RWPE2 (cell line): ENCODE measurements at regions not wholly inside any gene's neighbourhood (a gene's known extent, or its start where the extent isn't known, plus 50 kb on each side); places are given as distances from the start of the nearest gene placed in this dataset.

Experiments used
- ATAC-seq: fragments of 200-7000 bp; cut with Tn5 transposase; 3 replicates; pipeline ENCODE4 v1.9.1; 2021; ENCODE audit warnings: low read depth
- DNase-seq: peaks from one replicate; pipeline ENCODE4 v3.0.0-alpha.2; 2020; ENCODE audit warnings: low spot score
- H3K27ac ChIP-seq: fragments of 450-650 bp; 2 replicates; pipeline ENCODE4 v1.5.1; 2017; ENCODE audit warnings: mild to moderate bottlenecking; ENCODE audit not compliant: poor library complexity, severe bottlenecking
- H3K27me3 ChIP-seq: fragments of 250-450 bp; sonication (Bioruptor Pico); 2 replicates; pipeline ENCODE4 v1.5.1; 2021; ENCODE audit warnings: mild to moderate bottlenecking, moderate library complexity; ENCODE audit not compliant: insufficient read depth, poor library complexity, severe bottlenecking
- H3K36me3 ChIP-seq: fragments of 250-450 bp; sonication (Bioruptor Pico); 2 replicates; pipeline ENCODE4 v1.5.1; 2020; ENCODE audit warnings: low read depth, mild to moderate bottlenecking, moderate library complexity
- H3K4me1 ChIP-seq: fragments of 250-450 bp; sonication (Bioruptor Pico); 2 replicates; pipeline ENCODE4 v1.5.1; 2021; ENCODE audit warnings: mild to moderate bottlenecking, moderate library complexity; ENCODE audit not compliant: insufficient read depth, poor library complexity, severe bottlenecking
- H3K4me3 ChIP-seq: fragments of 250-450 bp; sonication (Bioruptor Pico); 2 replicates; pipeline ENCODE4 v1.5.1; 2021; ENCODE audit warnings: mild to moderate bottlenecking, moderate library complexity; ENCODE audit not compliant: severe bottlenecking
- H3K9me3 ChIP-seq: fragments of 250-450 bp; sonication (Bioruptor Pico); 2 replicates; pipeline ENCODE4 v1.5.1; 2021; ENCODE audit warnings: mild to moderate bottlenecking, moderate library complexity; ENCODE audit not compliant: severe bottlenecking
- TF ChIP-seq, protein P1 (sequence below): fragments of 450-650 bp; IDR thresholded peaks from one replicate; pipeline ENCODE4 v1.5.1; 2017; ENCODE audit warnings: mild to moderate bottlenecking, moderate library complexity; ENCODE audit not compliant: poor library complexity, severe bottlenecking

DNA sequence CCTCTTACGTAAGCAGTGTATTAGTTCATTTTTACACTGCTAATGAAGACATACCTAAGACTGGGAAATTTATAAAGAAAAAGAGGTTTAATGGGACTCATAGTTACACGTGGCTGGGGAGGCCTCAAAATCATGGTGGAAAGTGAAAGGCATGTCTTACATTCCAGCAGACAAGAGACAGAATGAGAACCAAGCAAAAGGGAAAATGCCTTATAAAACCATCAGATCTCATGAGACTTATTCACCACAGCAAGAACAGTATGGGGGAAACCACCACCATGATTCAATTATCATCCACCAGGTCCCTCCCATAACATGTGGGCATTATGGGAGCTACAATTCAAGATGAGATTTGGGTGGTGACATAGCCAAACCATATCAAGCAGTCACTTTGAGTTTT, 126.3 kb upstream of the CXCL12 start:
- TF ChIP-seq, protein P1, sequence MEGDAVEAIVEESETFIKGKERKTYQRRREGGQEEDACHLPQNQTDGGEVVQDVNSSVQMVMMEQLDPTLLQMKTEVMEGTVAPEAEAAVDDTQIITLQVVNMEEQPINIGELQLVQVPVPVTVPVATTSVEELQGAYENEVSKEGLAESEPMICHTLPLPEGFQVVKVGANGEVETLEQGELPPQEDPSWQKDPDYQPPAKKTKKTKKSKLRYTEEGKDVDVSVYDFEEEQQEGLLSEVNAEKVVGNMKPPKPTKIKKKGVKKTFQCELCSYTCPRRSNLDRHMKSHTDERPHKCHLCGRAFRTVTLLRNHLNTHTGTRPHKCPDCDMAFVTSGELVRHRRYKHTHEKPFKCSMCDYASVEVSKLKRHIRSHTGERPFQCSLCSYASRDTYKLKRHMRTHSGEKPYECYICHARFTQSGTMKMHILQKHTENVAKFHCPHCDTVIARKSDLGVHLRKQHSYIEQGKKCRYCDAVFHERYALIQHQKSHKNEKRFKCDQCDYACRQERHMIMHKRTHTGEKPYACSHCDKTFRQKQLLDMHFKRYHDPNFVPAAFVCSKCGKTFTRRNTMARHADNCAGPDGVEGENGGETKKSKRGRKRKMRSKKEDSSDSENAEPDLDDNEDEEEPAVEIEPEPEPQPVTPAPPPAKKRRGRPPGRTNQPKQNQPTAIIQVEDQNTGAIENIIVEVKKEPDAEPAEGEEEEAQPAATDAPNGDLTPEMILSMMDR: no peak
- no peak overlapping the region for H3K4me3 ChIP-seq
- ATAC-seq (no peak), DNase-seq (no peak)
- H3K4me1 ChIP-seq: no peaks in the 10 kb centered on the region
- peaks cover 2% of the 10 kb centered on the region for H3K9me3 ChIP-seq
- peak overlapping the region; percentile 44 for H3K27ac ChIP-seq
- H3K27me3 ChIP-seq: no peaks in the 10 kb centered on the region
- no peaks in the 10 kb centered on the region for H3K36me3 ChIP-seq

DNA sequence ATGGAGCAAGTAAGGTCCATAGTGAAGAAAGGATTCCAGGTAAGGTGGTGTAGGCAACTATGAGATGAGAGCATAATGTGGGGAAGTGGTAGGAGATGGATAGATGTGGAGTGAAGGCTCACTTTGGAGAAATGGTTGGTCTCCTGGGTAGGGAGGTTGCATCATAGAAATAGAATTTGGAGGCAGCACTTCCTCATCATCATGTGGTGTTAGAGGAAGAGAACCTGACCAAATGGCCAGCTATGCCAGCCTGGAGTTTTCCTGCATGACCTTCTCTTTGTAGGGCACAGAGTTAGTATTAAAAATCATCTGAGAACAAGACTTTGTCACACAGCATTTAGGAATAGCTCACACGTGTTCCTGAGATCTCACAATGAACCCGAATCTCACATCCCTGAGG, 126.7 kb upstream of the CXCL12 start:
- Histone ChIP-seq H3K27ac (peak overlapping the region; percentile 44), H3K9me3 (peaks cover 2% of the 10 kb centered on the region), H3K27me3 (no peaks in the 10 kb centered on the region), H3K4me3 (no peak overlapping the region), H3K4me1 (no peaks in the 10 kb centered on the region), H3K36me3 (no peaks in the 10 kb centered on the region)
- DNase-seq: no peak
- TF ChIP-seq, protein P1: no peak
- ATAC-seq: no peak

DNA sequence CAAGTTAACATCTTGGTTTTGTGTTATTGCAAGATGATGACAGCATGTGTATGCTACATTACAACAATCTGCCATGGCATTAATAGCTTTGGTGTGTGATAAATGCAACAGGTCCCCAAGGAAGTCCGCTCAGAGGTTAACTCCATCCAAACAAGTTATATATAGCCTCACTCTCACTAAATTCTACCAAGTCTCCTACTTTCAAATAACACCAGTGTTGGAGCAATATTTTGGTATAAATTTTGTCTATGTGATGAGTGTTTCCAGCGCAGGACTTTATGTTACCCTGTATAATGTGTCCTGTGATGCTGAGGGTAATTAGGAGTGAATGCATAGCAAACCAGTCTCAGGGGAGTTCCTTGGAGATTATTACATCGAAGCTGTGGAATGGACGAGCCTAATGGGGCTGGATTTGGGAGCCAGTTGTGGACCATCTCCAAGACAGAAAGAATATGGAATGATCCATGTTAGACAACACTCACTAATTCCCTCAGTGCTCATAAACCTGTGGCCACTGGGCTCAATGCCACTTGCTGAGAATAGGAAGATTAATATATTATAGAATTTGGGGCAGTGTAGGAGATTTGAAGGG, 127.6 kb upstream of the CXCL12 start:
- no peak overlapping the region for H3K4me3 ChIP-seq
- no peaks in the 10 kb centered on the region for H3K4me1 ChIP-seq
- peaks cover 4% of the 10 kb centered on the region for H3K9me3 ChIP-seq
- TF ChIP-seq, protein P1: no peak
- no peaks in the 10 kb centered on the region for H3K27me3 ChIP-seq
- no peaks in the 10 kb centered on the region for H3K36me3 ChIP-seq
- no peak overlapping the region for H3K27ac ChIP-seq
- no peak for ATAC-seq
- no peak for DNase-seq

DNA sequence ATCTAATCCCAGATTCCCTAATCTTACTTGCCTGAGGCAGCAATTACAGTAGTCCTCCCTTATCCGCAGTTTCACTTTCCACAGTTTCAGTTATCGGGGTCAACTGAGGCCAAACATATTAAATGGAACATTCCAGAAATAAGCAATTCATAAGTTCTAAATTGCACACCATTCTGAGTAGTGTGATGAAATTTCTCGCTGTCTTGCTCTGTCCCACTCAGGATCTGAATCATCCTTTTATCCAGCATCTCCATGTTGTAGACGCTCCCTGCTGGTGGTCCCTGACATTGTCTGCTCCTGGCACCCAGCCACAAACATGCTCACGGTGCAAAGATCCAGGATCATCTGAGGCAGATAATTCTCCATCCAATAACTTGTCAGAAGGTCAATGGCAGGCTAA, 128.7 kb upstream of the CXCL12 start:
- Histone ChIP-seq H3K36me3 (no peaks in the 10 kb centered on the region), H3K4me1 (no peaks in the 10 kb centered on the region), H3K9me3 (peaks cover 4% of the 10 kb centered on the region), H3K27ac (no peak overlapping the region), H3K4me3 (no peak overlapping the region), H3K27me3 (no peaks in the 10 kb centered on the region)
- TF ChIP-seq, protein P1: no peak
- ATAC-seq (no peak), DNase-seq (no peak)

DNA sequence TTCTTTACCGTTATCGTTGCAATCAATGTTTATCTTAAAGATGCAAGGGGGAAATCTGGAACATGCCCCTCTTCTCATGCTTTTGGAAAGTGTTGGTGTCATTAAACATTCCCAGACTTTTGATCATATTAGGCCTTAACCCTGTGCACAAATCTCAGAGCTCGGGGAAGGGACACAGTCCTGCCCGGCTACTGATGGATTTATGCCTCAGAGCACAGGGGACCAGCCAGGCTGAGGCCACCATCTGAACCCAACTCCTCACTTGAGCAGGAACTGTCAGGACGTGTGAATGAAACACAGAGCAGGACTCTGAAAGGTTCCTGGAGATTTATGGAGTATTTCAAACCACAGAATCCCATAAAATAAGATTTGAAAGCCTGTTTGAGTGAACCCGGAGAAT, 132.0 kb upstream of the CXCL12 start:
- TF ChIP-seq, protein P1: no peak
- Histone ChIP-seq H3K4me3 (no peak overlapping the region), H3K36me3 (no peaks in the 10 kb centered on the region), H3K4me1 (no peaks in the 10 kb centered on the region), H3K27ac (no peak overlapping the region), H3K9me3 (peaks cover 2% of the 10 kb centered on the region), H3K27me3 (no peaks in the 10 kb centered on the region)
- DNase-seq: no peak
- ATAC-seq: no peak
